ENCODE measurements at regions not wholly inside any gene's neighbourhood (a gene's known extent, or its start where the extent isn't known, plus 50 kb on each side); places are given as distances from the start of the nearest gene placed in this dataset.

- TF ChIP-seq CTCF (CRISPR knock-in tag; IDR thresholded peaks at IDR 0.05) (no peak), MTF1 (CRISPR knock-in tag; IDR thresholded peaks at IDR 0.05) (no peak), SRF (IDR thresholded peaks at IDR 0.05; ENCODE audit: low read depth, low read length) (no peak), RCOR2 (CRISPR knock-in tag; IDR thresholded peaks at IDR 0.05) (no peak), ZNF121 (CRISPR knock-in tag; IDR thresholded peaks at IDR 0.05) (no peak), ARNTL (CRISPR knock-in tag; IDR thresholded peaks at IDR 0.05) (no peak), ZNF326 (CRISPR knock-in tag; IDR thresholded peaks at IDR 0.05; ENCODE audit: borderline replicate concordance) (no peak), HMGXB4 (CRISPR knock-in tag; IDR thresholded peaks at IDR 0.05; ENCODE audit: borderline replicate concordance in 1 of 2, low read depth in 1 of 2) (no peak), JUND (CRISPR knock-in tag; IDR thresholded peaks at IDR 0.05) (no peak), ZNF280D (CRISPR knock-in tag; IDR thresholded peaks at IDR 0.05) (no peak), TRAFD1 (CRISPR knock-in tag; IDR thresholded peaks at IDR 0.05; ENCODE audit: borderline replicate concordance) (no peak), RBM22 (optimal IDR thresholded peaks at IDR 0.05; ENCODE audit: low read length) (no peak), ZBTB8A (CRISPR knock-in tag; IDR thresholded peaks at IDR 0.05; ENCODE audit: borderline replicate concordance, low read depth) (no peak), USF2 (IDR thresholded peaks at IDR 0.05; ENCODE audit: low read depth, low read length) (no peak), USF2 (CRISPR knock-in tag; IDR thresholded peaks at IDR 0.05; ENCODE audit: borderline replicate concordance) (no peak)
These were observed 1228.2 kb downstream of the ROBO2 start for GRCh38 chr3:78268087-78268486.
